ENCODE measurements at regions not wholly inside any gene's neighbourhood (a gene's known extent, or its start where the extent isn't known, plus 50 kb on each side); places are given as distances from the start of the nearest gene placed in this dataset.

- H3K27ac ChIP-seq (ENCODE audit: low read depth, low read length, poor library complexity, severe bottlenecking), result no peak overlapping the region
- CTCF ChIA-PET, result no interaction called here
- no peak for DNase-seq (ENCODE audit: low spot score)
- intact Hi-C loops (cut with micrococcal nuclease; ENCODE audit: unreplicated experiment), result no loop called here
- H3K27me3 ChIP-seq (replicated peaks; ENCODE audit: insufficient read depth, low read depth, low read length, poor library complexity), result peaks cover 29% of the 10 kb centered on the region
- no peaks in the 10 kb centered on the region for H3K9me3 ChIP-seq (ENCODE audit: low read depth, low read length, poor library complexity, severe bottlenecking)
- TF ChIP-seq EZH2 (IDR thresholded peaks at IDR 0.05; ENCODE audit: borderline replicate concordance, low read depth, low read length, poor library complexity, severe bottlenecking) (no peak), CTCF (conservative IDR thresholded peaks at IDR 0.05; ENCODE audit: low read depth, low read length) (0 out of 2 replicates have a peak, but pooled peaks have one; percentile 16)
- POLR2A ChIA-PET (ENCODE audit: low non-redundant PET), result no interaction called here
- no peak overlapping the region for H3K4me3 ChIP-seq (ENCODE audit: low read depth, low read length, poor library complexity, severe bottlenecking)
- no TSS peak for BruUV-seq (replicated peaks)
- H3K36me3 ChIP-seq (ENCODE audit: insufficient read depth, low read length, poor library complexity, severe bottlenecking), result no peaks in the 10 kb centered on the region
- no peaks in the 10 kb centered on the region for H3K4me1 ChIP-seq (ENCODE audit: insufficient read depth, low read length, poor library complexity, severe bottlenecking)
These were observed 113.2 kb downstream of the GYPC start for GRCh38 chr2:126769118-126769517.

- BruUV-seq (replicated peaks), result no TSS peak
- no peak overlapping the region for H3K27ac ChIP-seq (ENCODE audit: low read depth, low read length, poor library complexity, severe bottlenecking)
- CTCF ChIA-PET, result no interaction called here
- H3K9me3 ChIP-seq (ENCODE audit: low read depth, low read length, poor library complexity, severe bottlenecking), result no peaks in the 10 kb centered on the region
- POLR2A ChIA-PET (ENCODE audit: low non-redundant PET), result no interaction called here
- intact Hi-C loops (cut with micrococcal nuclease; ENCODE audit: unreplicated experiment), result no loop called here
- no peaks in the 10 kb centered on the region for H3K36me3 ChIP-seq (ENCODE audit: insufficient read depth, low read length, poor library complexity, severe bottlenecking)
- TF ChIP-seq EZH2 (IDR thresholded peaks at IDR 0.05; ENCODE audit: borderline replicate concordance, low read depth, low read length, poor library complexity, severe bottlenecking), result no peak
- peaks cover 18% of the 10 kb centered on the region for H3K27me3 ChIP-seq (replicated peaks; ENCODE audit: insufficient read depth, low read depth, low read length, poor library complexity)
- no peak overlapping the region for H3K4me3 ChIP-seq (ENCODE audit: low read depth, low read length, poor library complexity, severe bottlenecking)
- H3K4me1 ChIP-seq (ENCODE audit: insufficient read depth, low read length, poor library complexity, severe bottlenecking), result no peaks in the 10 kb centered on the region
- no peak for DNase-seq (ENCODE audit: low spot score)
These were observed 114.5 kb downstream of the GYPC start for GRCh38 chr2:126770466-126770865.

GRCh38 chr2:126771094-126771493 lies 115.1 kb downstream of the GYPC start:
- ChIA-PET CTCF (no interaction called here), POLR2A (ENCODE audit: low non-redundant PET) (no interaction called here)
- Histone ChIP-seq H3K27me3 (replicated peaks; ENCODE audit: insufficient read depth, low read depth, low read length, poor library complexity) (peaks cover 17% of the 10 kb centered on the region), H3K4me3 (ENCODE audit: low read depth, low read length, poor library complexity, severe bottlenecking) (no peak overlapping the region), H3K9me3 (ENCODE audit: low read depth, low read length, poor library complexity, severe bottlenecking) (no peaks in the 10 kb centered on the region), H3K36me3 (ENCODE audit: insufficient read depth, low read length, poor library complexity, severe bottlenecking) (no peaks in the 10 kb centered on the region), H3K27ac (ENCODE audit: low read depth, low read length, poor library complexity, severe bottlenecking) (no peak overlapping the region), H3K4me1 (ENCODE audit: insufficient read depth, low read length, poor library complexity, severe bottlenecking) (no peaks in the 10 kb centered on the region)
- intact Hi-C loops (cut with micrococcal nuclease; ENCODE audit: unreplicated experiment), result no loop called here
- no peak for DNase-seq (ENCODE audit: low spot score)
- no TSS peak for BruUV-seq (replicated peaks)
- TF ChIP-seq EZH2 (IDR thresholded peaks at IDR 0.05; ENCODE audit: borderline replicate concordance, low read depth, low read length, poor library complexity, severe bottlenecking) (no peak), CTCF (conservative IDR thresholded peaks at IDR 0.05; ENCODE audit: low read depth, low read length) (no peak)

GRCh38 chr2:126771501-126772195 lies 115.7 kb downstream of the GYPC start:
- Histone ChIP-seq H3K4me3 (ENCODE audit: low read depth, low read length, poor library complexity, severe bottlenecking) (no peak overlapping the region), H3K36me3 (ENCODE audit: insufficient read depth, low read length, poor library complexity, severe bottlenecking) (no peaks in the 10 kb centered on the region), H3K27ac (ENCODE audit: low read depth, low read length, poor library complexity, severe bottlenecking) (no peak overlapping the region), H3K27me3 (replicated peaks; ENCODE audit: insufficient read depth, low read depth, low read length, poor library complexity) (peaks cover 13% of the 10 kb centered on the region), H3K9me3 (ENCODE audit: low read depth, low read length, poor library complexity, severe bottlenecking) (no peaks in the 10 kb centered on the region), H3K4me1 (ENCODE audit: insufficient read depth, low read length, poor library complexity, severe bottlenecking) (no peaks in the 10 kb centered on the region)
- POLR2A ChIA-PET (ENCODE audit: low non-redundant PET), result no interaction called here
- intact Hi-C loops (cut with micrococcal nuclease; ENCODE audit: unreplicated experiment), result no loop called here
- no peak for DNase-seq (ENCODE audit: low spot score)
- CTCF ChIA-PET, result no interaction called here
- TF ChIP-seq EZH2 (IDR thresholded peaks at IDR 0.05; ENCODE audit: borderline replicate concordance, low read depth, low read length, poor library complexity, severe bottlenecking), result no peak
- TF ChIP-seq CTCF (conservative IDR thresholded peaks at IDR 0.05; ENCODE audit: low read depth, low read length), result no peak
- no TSS peak for BruUV-seq (replicated peaks)

Measured in A673 (cell line).